OCI-LY1 (cell line): ENCODE measurements at regions not wholly inside any gene's neighbourhood (a gene's known extent, or its start where the extent isn't known, plus 50 kb on each side); places are given as distances from the start of the nearest gene placed in this dataset.

ENCODE experiments used
- H2AFZ ChIP-seq: fragments of 200-600 bp; sonication (generic), shearing (Covaris generic); 2 replicates; pipeline ENCODE4 v1.6.0; 2014; ENCODE audit warnings: antibody characterized with exemption, mild to moderate bottlenecking, low read length
- H3F3A ChIP-seq: fragments of 200-600 bp; sonication (generic), shearing (Covaris generic); 2 replicates; pipeline ENCODE4 v1.6.0; 2014; ENCODE audit warnings: mild to moderate bottlenecking, antibody characterized with exemption, low read length, moderate library complexity; ENCODE audit not compliant: insufficient read depth
- H3K27ac ChIP-seq: fragments of 200-600 bp; sonication (generic); 2 replicates; pipeline ENCODE4 v1.5.1; 2014; ENCODE audit warnings: low read length, mixed run types, mild to moderate bottlenecking, low read depth; ENCODE audit not compliant: poor library complexity, severe bottlenecking
- H3K27me3 ChIP-seq: fragments of 200-600 bp; sonication (generic); 2 replicates; pipeline ENCODE4 v1.6.0; 2014; ENCODE audit warnings: antibody characterized with exemption, mild to moderate bottlenecking, low read length, moderate library complexity; ENCODE audit not compliant: insufficient read depth
- H3K36me3 ChIP-seq: fragments of 200-600 bp; sonication (generic); 2 replicates; pipeline ENCODE4 v1.6.1; 2014; ENCODE audit warnings: mild to moderate bottlenecking, antibody characterized with exemption, low read length, moderate library complexity, mixed read lengths; ENCODE audit not compliant: insufficient read depth
- H3K4me1 ChIP-seq: fragments of 200-600 bp; sonication (generic); 2 replicates; pipeline ENCODE4 v1.5.1; 2014; ENCODE audit warnings: mild to moderate bottlenecking, low read length, moderate library complexity; ENCODE audit not compliant: insufficient read depth, severe bottlenecking
- H3K4me2 ChIP-seq: fragments of 200-600 bp; sonication (generic), shearing (Covaris generic); 2 replicates; pipeline ENCODE4 v1.6.1; 2014; ENCODE audit warnings: low read length
- H3K4me3 ChIP-seq: fragments of 200-600 bp; sonication (generic); 2 replicates; pipeline ENCODE4 v1.5.1; 2014; ENCODE audit warnings: low read length, low read depth, mild to moderate bottlenecking, mixed read lengths; ENCODE audit not compliant: poor library complexity, severe bottlenecking
- H3K79me2 ChIP-seq: fragments of 200-600 bp; shearing (Covaris generic); 2 replicates; pipeline ENCODE4 v1.6.1; 2016; ENCODE audit warnings: mixed run types, low read length, mixed read lengths; ENCODE audit not compliant: insufficient read depth
- H3K9ac ChIP-seq: fragments of 200-600 bp; sonication (generic), shearing (Covaris generic); 2 replicates; pipeline ENCODE4 v1.6.1; 2014; ENCODE audit warnings: mild to moderate bottlenecking, low read length, mixed read lengths
- H3K9me2 ChIP-seq: fragments of 200-600 bp; sonication (generic), shearing (Covaris generic); 2 replicates; pipeline ENCODE4 v1.6.1; 2014; ENCODE audit warnings: low read depth, mild to moderate bottlenecking, low read length, mixed read lengths
- H3K9me3 ChIP-seq: fragments of 200-600 bp; shearing (Covaris generic); 2 replicates; pipeline ENCODE4 v1.6.1; 2014; ENCODE audit warnings: low read length, mixed read lengths
- H4K20me1 ChIP-seq: fragments of 200-600 bp; sonication (generic), shearing (Covaris generic); 2 replicates; pipeline ENCODE4 v1.6.0; 2016; ENCODE audit warnings: mild to moderate bottlenecking, low read length; ENCODE audit not compliant: insufficient read depth
- EZH2 ChIP-seq: fragments of 200-600 bp; sonication (generic), shearing (Covaris generic); IDR thresholded peaks from 2 replicates; pipeline ENCODE4 v1.8.0; 2017; ENCODE audit warnings: borderline replicate concordance, mixed run types, mild to moderate bottlenecking, antibody characterized with exemption, low read length, moderate library complexity, mixed read lengths
- TF ChIP-seq, protein P1 (sequence below): fragments of 200-600 bp; sonication (generic), shearing (Covaris generic); IDR thresholded peaks from 2 replicates; pipeline ENCODE4 v1.5.1; 2017; ENCODE audit warnings: mild to moderate bottlenecking, antibody characterized with exemption, low read length, moderate library complexity, mixed read lengths

DNA sequence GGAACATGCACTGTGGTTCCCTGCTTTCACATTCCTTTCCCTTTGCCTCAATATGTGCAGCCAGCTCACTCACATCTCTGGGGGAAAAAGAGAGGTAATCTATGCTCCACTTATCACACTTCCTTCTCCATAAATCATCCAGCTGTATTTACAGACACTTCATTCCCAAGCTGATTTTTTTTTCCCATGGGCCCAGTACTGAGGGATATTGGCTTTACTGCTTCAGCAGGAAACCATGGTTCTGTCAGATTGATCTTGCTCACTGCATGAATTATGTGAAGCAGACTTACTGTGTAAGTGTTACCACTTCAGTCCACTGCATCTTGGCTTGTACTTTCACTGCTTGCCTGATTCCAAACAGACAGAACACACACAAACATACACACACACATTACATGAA lies 555.6 kb downstream of the CCER1 start:
- no peak for TF ChIP-seq EZH2
- TF ChIP-seq, protein P1, sequence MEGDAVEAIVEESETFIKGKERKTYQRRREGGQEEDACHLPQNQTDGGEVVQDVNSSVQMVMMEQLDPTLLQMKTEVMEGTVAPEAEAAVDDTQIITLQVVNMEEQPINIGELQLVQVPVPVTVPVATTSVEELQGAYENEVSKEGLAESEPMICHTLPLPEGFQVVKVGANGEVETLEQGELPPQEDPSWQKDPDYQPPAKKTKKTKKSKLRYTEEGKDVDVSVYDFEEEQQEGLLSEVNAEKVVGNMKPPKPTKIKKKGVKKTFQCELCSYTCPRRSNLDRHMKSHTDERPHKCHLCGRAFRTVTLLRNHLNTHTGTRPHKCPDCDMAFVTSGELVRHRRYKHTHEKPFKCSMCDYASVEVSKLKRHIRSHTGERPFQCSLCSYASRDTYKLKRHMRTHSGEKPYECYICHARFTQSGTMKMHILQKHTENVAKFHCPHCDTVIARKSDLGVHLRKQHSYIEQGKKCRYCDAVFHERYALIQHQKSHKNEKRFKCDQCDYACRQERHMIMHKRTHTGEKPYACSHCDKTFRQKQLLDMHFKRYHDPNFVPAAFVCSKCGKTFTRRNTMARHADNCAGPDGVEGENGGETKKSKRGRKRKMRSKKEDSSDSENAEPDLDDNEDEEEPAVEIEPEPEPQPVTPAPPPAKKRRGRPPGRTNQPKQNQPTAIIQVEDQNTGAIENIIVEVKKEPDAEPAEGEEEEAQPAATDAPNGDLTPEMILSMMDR = no peak
- Histone ChIP-seq H3K9me2 (no peaks in the 10 kb centered on the region), H3K79me2 (no peaks in the 10 kb centered on the region), H3K4me3 (no peak overlapping the region), H3K4me2 (no peak overlapping the region), H2AFZ (no peak overlapping the region), H3F3A (no peaks in the 10 kb centered on the region), H4K20me1 (no peaks in the 10 kb centered on the region), H3K4me1 (no peaks in the 10 kb centered on the region), H3K27ac (no peak overlapping the region), H3K9me3 (no peaks in the 10 kb centered on the region), H3K36me3 (no peaks in the 10 kb centered on the region), H3K9ac (no peak overlapping the region), H3K27me3 (no peaks in the 10 kb centered on the region)

DNA sequence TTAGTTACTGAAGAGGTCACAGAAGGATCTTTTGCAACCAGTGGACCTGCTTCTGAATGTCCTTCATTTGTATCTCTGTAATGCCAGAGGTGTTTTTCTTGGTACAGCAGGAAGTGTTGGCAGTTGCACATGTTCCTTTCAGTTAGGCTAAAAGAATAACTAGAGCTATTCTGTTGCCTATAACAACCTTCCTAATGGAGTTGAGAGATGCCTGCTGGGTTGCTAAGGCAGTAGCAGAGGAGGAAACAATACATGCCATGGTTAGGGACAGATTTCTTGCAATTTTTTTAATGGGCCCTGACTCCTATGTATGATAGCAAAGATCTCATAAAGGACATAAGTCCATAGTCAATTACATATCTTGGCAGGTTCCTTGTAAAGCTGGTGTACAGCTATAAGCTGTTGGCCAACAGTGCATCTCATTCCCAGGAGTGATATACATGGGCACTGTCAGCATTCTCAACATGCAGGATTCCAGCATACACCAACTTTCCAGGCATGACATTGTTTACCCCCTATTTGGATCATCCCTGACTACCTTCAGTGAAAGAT lies 556.6 kb downstream of the CCER1 start:
- Histone ChIP-seq H3K9me3 (no peaks in the 10 kb centered on the region), H3K36me3 (no peaks in the 10 kb centered on the region), H3K4me3 (no peak overlapping the region), H2AFZ (no peak overlapping the region), H3K27me3 (no peaks in the 10 kb centered on the region), H3K79me2 (no peaks in the 10 kb centered on the region), H3K9ac (no peak overlapping the region), H3K4me1 (no peaks in the 10 kb centered on the region), H3K4me2 (no peak overlapping the region), H3K9me2 (no peaks in the 10 kb centered on the region), H3F3A (no peaks in the 10 kb centered on the region), H4K20me1 (no peaks in the 10 kb centered on the region), H3K27ac (no peak overlapping the region)
- TF ChIP-seq, protein P1 = no peak
- no peak for TF ChIP-seq EZH2

DNA sequence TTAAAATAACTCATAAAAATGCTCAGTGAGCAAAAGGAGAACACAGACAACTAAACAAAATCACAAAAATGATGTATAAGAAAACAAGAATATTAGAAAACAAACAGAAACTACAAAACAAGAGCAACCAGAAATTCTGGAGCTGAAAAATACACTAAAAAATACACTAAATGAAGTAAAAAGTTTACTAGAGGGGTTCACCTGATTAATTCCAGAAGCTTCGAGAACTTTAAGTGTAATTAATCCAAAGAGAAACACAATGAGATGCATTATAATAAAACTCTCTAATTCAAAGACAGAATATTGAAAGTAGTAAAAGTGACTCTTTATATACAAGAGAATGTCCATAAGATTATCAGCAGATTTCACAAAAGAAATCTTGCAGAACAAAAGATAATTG lies 558.4 kb downstream of the CCER1 start:
- Histone ChIP-seq H3K9me3 (no peaks in the 10 kb centered on the region), H3K36me3 (no peaks in the 10 kb centered on the region), H3K79me2 (no peaks in the 10 kb centered on the region), H3K27me3 (no peaks in the 10 kb centered on the region), H4K20me1 (no peaks in the 10 kb centered on the region), H3F3A (no peaks in the 10 kb centered on the region), H3K9ac (no peak overlapping the region), H3K4me2 (no peak overlapping the region), H3K9me2 (no peaks in the 10 kb centered on the region), H3K4me3 (no peak overlapping the region), H3K4me1 (no peaks in the 10 kb centered on the region), H3K27ac (no peak overlapping the region), H2AFZ (no peak overlapping the region)
- TF ChIP-seq, protein P1 = no peak
- TF ChIP-seq EZH2 = no peak
